ENCODE measurements at regions not wholly inside any gene's neighbourhood (a gene's known extent, or its start where the extent isn't known, plus 50 kb on each side); places are given as distances from the start of the nearest gene placed in this dataset.
"Not testable (repeated sequence)": the region's sequence is repeated elsewhere in the genome, so short reads cannot be mapped to it uniquely, and the experiment has no call there.

DNA sequence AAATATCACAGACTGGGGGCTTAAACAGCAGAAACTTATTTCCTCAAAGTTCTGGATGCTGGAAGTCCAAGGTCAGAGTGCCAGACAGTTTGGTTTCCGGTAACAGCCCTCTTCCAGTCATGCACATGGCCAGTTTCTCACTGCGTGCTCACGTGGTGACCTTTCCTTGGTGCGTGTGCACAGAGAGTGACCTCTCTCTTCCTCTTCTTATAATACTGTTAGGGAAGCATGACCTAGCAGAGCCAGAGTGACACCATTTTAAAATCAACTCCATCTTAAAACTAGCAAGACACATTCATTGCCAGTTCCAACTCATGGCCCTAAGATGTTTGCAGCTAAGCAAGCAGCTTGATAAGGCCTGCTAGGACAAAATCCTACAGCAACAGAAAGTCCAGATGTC is 221.5 kb upstream of the DAAM1 start:
- no peak for TF ChIP-seq ZNF274 (IDR thresholded peaks at IDR 0.05; ENCODE audit: low read depth, low read length)
- no peak overlapping the region for H3K4me3 ChIP-seq (ENCODE audit: low read length)

DNA sequence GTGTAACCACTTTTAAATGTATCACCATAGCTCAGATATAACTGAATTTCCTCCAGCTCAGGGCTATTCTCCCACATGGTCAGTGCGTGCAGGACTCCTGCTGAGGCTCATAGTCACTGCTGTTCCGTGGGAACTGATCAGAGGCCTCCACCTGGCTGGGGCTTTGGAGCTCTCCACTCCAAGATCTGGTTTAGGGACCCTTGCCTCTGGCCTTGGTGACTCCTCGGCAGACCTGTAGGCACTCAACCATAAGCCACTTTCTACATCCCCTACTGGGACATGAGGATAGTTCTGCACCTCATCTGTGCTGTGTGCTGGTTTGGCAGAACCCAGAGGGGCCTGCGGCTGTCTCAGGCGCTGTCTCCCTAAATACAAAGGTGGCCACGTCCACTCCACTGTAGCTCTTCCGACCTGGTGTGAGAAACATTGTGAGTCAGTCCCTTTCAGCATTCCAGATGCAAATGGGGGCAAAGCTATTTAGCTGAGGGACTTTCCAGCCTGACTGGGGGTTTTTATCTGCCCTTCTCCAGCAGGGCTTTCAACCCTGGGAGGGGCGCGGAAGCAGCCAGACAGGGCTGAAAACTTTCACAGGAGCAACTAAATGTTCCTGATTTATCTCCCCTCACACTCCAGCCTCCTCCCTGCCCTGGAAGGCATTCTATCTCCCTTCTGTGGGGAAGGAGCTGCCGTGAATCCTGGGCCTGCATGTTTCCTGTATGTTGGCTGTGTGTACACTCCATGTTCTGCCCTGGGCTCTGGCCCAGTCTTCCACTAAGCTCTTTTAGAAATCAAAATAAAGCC is 218.3 kb upstream of the DAAM1 start:
- no peak for TF ChIP-seq ZNF274 (IDR thresholded peaks at IDR 0.05; ENCODE audit: low read depth, low read length)
- H3K4me3 ChIP-seq (ENCODE audit: low read length): no peak overlapping the region

DNA sequence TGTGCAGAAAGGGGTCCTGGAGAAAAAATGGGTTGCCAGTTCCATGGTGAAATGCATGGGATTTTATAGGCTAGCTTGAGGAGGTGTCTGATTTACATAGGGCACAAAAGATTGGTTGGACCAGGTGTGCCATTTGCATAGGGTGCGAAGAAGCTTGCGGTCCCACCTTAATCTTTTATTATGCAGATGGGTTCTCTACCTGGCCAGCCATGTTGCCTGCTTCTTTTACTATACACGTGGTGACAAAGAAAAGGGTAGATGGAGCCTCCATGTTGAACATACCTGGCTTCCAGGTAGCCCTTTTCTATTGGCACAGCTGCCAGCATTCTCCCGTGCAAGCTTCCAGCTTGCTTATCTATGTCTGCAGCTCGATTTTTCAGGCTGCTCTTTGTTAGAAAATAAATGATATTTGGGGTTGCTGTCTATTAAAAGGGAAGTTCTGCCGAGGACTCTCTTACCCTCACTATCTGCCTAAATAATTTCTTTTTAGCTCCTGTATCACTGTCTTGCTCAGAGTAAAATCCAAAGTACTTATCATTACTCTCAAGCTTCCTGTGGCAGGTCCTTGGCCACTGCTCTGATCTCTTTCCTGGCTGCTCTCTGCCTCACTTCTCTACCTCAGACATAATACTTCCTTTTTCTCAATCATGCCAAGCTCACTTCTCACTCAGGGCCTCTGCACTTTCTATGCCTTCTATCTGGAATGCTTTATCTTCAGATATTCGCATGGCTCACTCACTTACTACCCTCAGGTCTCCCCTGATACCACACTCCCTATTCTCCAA is 216.0 kb upstream of the DAAM1 start:
- TF ChIP-seq ZNF274 (IDR thresholded peaks at IDR 0.05; ENCODE audit: low read depth, low read length): no peak
- no peak overlapping the region for H3K4me3 ChIP-seq (ENCODE audit: low read length)

DNA sequence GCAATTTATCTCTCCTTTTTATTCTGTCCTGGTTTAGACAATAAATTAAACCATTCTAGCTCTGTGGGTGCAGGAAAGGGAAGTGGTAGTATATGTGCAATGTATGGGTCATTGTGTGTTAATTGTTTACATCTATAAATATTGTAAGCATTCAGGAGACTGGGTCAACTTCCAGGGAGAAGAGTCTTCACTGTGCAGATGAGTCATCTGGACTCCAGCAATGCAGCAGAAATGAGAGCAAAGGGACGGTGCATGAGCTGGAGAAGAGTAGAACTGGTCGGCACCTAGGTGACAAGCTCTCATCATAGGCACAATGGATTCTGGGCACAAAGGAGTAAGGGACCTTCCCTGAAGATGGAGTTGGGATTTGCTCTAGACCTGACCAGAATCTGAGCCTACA is 211.1 kb upstream of the DAAM1 start:
- no peak for TF ChIP-seq ZNF274 (IDR thresholded peaks at IDR 0.05; ENCODE audit: low read depth, low read length)
- H3K4me3 ChIP-seq (ENCODE audit: low read length): no peak overlapping the region

DNA sequence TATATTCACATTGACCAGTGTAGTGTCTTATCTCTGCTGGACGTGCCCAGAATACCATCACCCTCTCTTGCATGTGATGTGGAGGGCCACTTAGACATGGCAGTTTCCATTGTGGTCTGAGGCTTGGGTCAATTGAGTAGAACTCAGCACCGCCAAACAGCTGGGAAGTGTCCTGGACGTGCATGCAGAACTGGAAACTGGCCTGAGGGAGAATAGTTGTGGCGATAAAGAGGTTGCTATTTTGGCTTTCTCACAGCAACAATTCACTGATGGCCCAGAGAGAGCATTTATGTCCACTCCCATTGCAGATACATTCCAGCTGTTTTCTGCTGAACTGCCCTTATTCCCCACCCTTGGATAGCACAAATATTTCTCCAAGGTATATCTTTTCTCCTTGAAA is 210.1 kb upstream of the DAAM1 start:
- no peak for TF ChIP-seq ZNF274 (IDR thresholded peaks at IDR 0.05; ENCODE audit: low read depth, low read length)
- H3K4me3 ChIP-seq (ENCODE audit: low read length): no peak overlapping the region

DNA sequence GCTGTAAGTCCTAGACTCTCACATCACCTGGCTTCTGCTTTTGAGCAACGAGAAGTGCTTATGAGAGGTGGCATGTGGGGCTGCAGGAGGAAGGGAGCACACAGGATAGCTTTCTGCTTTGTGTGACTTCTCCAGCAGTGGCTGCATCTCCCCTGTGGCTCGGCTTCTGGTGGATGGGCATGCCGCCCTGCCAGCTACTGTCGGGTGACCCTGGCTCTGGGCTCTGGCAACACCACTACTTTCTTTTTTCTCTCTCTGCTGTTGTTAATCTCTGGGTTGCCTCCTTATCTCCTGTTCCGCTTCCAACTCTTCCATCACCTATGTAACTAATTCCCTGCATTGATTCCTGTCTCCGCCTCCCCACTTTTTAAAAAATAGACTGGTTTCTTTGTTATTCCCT is 209.1 kb upstream of the DAAM1 start:
- H3K4me3 ChIP-seq (ENCODE audit: low read length): no peak overlapping the region
- no peak for TF ChIP-seq ZNF274 (IDR thresholded peaks at IDR 0.05; ENCODE audit: low read depth, low read length)

- H3K4me3 ChIP-seq (ENCODE audit: low read length): no peak overlapping the region
- no peak for TF ChIP-seq ZNF274 (IDR thresholded peaks at IDR 0.05; ENCODE audit: low read depth, low read length)
Measured at GRCh38 chr14:58981840-58982239, 206.6 kb upstream of the DAAM1 start.

GRCh38 chr14:58985786-58986185 is 202.7 kb upstream of the DAAM1 start:
- no peak overlapping the region for H3K4me3 ChIP-seq (ENCODE audit: low read length)
- TF ChIP-seq ZNF274 (IDR thresholded peaks at IDR 0.05; ENCODE audit: low read depth, low read length): no peak

- no peak for TF ChIP-seq ZNF274 (IDR thresholded peaks at IDR 0.05; ENCODE audit: low read depth, low read length)
- H3K4me3 ChIP-seq (ENCODE audit: low read length): no peak overlapping the region
Measured at GRCh38 chr14:58987591-58987990, 200.9 kb upstream of the DAAM1 start.

GRCh38 chr14:58992935-58993334 is 195.5 kb upstream of the DAAM1 start:
- TF ChIP-seq ZNF274 (IDR thresholded peaks at IDR 0.05; ENCODE audit: low read depth, low read length): no peak
- H3K4me3 ChIP-seq (ENCODE audit: low read length): no peak overlapping the region

GRCh38 chr14:58994130-58994529 is 194.3 kb upstream of the DAAM1 start:
- no peak overlapping the region for H3K4me3 ChIP-seq (ENCODE audit: low read length)
- no peak for TF ChIP-seq ZNF274 (IDR thresholded peaks at IDR 0.05; ENCODE audit: low read depth, low read length)

GRCh38 chr14:59004012-59004411 is 184.5 kb upstream of the DAAM1 start:
- TF ChIP-seq ZNF274 (IDR thresholded peaks at IDR 0.05; ENCODE audit: low read depth, low read length): no peak
- no peak overlapping the region for H3K4me3 ChIP-seq (ENCODE audit: low read length)

DNA sequence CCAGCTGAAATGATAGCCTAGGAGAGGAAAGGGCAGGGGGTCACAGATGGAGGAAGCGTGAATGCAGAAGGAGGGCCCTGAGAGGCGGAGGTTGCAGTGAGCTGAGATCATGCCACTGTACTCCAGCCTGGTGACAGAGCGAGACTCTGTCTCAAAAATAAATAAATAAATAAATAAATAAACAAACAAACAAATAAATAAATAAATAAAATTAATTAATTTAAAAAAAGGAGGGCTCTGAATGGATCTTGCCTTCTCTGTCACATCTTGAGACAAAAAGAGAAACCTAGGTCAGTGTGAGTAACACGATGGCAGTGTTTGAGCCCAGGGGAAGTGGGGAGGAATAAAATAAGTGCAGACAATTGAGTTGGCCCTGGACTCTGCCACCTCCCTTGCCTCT is 182.3 kb upstream of the DAAM1 start:
- not testable (repeated sequence) for H3K4me3 ChIP-seq (ENCODE audit: low read length)

DNA sequence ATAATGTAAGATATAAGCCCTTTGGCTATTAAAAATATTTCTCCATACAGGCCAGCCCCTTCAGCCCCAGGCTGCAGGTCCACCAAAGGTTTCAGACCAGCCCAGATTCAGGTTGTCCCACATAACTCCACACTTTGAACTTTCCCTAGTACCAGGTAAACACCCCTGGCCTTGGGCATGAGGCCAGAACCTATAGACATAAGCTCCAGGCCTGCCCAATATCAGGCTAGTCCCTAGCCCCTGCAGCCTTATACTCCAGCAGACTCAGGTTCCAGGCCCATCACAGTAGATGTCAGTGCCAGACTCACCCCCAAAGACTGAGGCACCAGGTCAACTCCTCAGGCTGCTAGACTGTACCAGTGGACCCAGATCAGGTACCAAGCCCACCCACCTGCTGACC is 178.5 kb upstream of the DAAM1 start:
- no peak for TF ChIP-seq ZNF274 (IDR thresholded peaks at IDR 0.05; ENCODE audit: low read depth, low read length)
- H3K4me3 ChIP-seq (ENCODE audit: low read length): no peak overlapping the region

DNA sequence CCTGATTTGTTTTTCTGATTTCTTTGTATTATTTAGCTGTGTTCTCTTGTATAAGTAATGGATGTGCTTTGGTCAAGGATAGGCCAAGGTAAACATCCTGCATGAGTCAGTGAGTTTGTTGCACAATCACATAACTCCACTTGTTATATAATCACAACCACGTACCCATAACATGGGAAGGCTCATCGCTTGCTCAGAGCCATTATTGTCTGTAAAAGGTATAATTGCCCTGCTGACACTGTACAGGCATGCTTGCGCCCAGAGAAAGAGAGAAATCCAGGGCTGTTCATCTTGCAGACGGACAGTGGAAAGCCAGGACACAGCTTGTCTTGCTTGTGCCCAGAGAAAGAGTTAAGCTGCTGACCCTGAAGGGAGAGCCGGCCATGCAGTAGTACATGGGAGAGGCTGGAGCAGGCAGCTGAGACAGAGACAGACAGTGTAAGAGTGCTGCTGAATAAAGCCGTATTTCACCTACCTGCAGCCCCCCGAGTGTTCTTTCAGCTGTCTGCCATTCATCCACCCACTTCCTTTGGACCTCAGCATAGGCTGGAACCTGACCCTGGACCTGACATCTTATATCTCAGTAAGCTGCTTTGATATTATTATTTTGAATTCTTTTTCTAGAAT is 174.7 kb upstream of the DAAM1 start:
- no peak overlapping the region for H3K4me3 ChIP-seq (ENCODE audit: low read length)
- TF ChIP-seq ZNF274 (IDR thresholded peaks at IDR 0.05; ENCODE audit: low read depth, low read length): no peak
